H54 (cell line): ENCODE measurements at regions not wholly inside any gene's neighbourhood (a gene's known extent, or its start where the extent isn't known, plus 50 kb on each side); places are given as distances from the start of the nearest gene placed in this dataset.
"Not testable (repeated sequence)": the region's sequence is repeated elsewhere in the genome, so short reads cannot be mapped to it uniquely, and the experiment has no call there.

Experiments
- DNase-seq: peaks from one replicate; pipeline ENCODE4 v3.0.0; 2011; ENCODE audit warnings: low spot score, mixed read lengths; ENCODE audit not compliant: insufficient read length
- FAIRE-seq: peaks from 3 replicates; lab custom pipeline; 2011; peaks lifted over from hg19 to GRCh38; lab: Jason Lieb, UNC
- POLR2A ChIP-seq: IDR thresholded peaks from 2 replicates; pipeline ENCODE4 v1.6.1; 2011; ENCODE audit warnings: low read depth, mild to moderate bottlenecking, low read length

DNA sequence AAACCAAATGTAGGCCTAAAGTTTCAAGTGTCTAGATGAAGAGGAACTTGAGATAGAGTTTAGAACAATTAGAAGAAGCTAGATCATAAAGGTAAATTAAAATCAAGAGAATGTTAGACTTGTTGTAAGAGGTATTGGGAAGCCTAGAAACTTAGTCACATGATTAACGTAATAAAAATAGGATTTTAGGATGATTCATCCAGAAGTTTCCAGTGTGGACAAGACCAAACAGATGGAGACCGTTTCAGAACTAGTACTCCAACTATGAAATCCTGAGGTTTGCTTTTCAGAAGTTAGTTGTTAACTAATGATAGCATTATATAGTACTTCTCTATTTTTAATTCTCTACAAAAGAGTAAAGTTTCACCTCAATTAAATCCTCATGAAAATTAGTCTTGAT is 104.9 kb downstream of the MZT1 start:
- DNase-seq = no peak
- no peak for FAIRE-seq

DNA sequence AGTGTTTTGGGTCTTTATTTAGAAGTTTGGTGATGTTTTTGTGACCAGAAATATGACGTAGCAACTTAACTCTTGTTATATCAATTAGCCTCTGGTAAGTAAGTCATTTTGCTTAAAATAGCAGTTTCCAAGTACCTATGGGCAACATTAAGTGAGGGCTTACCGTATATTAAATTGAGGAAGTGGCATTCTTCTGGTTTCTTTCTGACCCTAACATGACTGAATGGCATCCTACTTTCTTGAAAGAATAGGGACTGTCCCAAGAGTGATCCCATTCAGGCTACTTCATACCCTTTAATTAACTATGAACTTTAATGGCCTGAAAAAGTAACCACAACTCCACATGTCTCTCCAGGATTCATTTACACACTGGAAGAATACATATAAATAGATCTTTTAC is 106.6 kb downstream of the MZT1 start:
- TF ChIP-seq POLR2A = no peak
- no peak for FAIRE-seq
- DNase-seq = no peak

More for the DNA sequence above, 104.9 kb downstream of the MZT1 start:
- no peak for TF ChIP-seq POLR2A

DNA sequence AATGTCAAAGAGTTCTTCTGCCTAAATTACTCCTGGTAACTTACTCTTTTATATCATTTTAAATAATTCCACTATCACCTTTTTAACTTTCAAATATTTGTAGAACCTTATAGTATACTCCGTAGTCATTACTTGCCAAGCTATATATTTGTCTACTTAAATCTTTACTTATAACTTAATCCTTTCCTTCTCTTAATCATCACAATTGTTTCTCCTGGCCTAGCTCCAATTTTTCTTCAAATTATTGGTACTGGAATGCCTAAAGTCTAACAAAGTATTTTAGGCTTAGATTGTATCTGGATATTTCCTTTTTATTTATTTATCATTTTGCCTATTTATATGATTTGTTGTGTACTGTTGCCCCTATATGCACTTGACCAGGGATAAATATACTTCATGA is 109.5 kb downstream of the MZT1 start:
- FAIRE-seq = no peak
- DNase-seq = no peak
- no peak for TF ChIP-seq POLR2A

DNA sequence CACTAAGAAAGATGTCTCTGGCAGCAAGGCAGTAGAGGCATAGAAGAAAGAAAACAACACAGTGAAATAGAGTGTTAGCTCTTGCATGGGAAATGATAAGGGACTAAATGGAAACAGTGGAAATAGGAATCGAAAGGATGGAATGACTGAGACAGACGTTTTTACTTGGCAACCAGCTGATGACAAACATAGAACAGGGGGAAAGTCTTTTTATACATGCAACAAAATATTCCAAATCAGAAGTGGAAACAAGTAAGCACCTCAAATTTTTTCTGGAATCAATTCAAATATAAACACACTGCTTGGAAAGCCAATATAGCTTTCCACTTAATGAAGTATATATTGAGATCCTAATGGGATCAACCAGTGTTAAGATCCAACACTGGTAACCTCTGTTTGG is 110.2 kb downstream of the MZT1 start:
- no peak for FAIRE-seq

DNA sequence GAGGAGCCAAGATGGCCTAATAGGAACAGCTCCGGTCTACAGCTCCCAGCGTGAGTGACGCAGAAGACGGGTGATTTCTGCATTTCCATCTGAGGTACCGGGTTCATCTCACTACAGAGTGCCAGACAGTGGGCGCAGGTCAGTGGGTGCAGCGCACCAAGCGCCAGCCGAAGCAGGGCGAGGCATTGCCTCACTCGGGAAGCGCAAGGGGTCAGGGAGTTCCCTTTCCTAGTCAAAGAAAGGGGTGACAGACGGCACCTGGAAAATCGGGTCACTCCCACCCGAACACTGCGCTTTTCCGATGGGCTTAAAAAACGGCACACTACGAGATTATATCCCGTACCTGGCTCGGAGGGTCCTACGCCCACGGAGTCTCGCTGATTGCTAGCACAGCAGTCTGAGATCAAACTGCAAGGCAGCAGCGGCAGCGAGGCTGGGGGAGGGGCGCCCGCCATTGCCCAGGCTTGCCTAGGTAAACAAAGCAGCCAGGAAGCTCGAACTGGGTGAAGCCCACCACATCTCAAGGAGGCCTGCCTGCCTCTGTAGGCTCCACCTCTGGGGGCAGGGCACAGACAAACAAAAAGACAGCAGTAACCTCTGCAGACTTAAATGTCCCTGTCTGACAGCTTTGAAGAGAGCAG is 117.1 kb downstream of the MZT1 start:
- not testable (repeated sequence) for DNase-seq, FAIRE-seq

More for the DNA sequence above, 110.2 kb downstream of the MZT1 start:
- DNase-seq = no peak
- TF ChIP-seq POLR2A = no peak

DNA sequence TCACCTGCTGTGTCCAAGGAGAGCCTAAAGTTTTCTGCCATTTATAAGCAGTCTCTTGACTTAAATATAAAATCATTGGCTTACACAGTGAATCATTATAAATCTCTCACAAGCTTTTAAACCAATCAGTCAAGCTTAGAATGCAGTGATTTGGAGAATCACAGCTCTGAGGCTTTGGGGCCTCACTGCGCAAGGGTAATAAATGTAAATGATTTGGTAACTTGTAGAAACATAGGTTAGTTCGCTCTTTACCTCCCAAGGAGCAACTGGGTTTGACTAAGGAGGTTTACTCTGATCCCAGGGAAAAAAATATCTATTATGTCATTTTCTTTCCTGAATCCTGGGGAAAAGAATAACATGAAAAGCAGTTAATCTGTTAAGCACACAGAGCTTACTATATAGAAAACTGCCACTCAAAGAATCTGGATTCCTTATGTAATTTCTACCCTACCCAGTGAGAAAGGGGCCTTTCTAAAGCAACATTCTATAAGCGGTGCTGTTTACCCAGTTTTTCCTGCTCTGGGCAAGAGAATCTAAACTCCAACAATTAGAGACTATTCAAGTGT is 128.2 kb downstream of the MZT1 start:
- TF ChIP-seq POLR2A = no peak
- DNase-seq (no peak), FAIRE-seq (no peak)

DNA sequence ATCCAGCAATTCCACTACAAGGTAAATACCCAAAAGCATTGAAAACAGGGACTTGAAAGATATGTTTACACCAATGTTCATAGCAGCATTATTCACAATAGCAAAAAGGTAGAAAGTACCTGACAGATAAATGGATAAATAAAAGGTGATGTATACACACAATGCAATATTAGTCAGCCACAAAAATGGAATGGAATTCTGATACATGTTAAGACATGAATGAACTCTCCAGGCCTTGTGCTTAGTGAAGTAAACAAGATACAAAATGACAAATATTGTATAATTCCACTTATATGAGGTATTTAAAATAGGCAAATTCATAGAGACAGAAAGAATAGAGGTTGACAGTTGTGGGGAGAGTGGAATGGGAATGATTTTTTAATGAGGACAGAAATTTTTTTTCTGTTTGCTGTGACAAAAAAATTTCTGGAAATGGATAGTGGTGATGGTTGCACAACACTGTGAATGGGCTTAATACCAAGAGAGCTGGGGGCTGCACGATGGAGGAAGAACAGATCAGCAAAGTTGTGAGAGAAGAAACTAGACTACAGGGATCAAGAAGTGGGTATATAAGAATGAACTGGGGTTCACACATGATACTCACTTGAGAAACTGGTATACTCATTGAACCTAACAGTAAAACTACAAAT is 137.2 kb downstream of the MZT1 start:
- DNase-seq (no peak), FAIRE-seq (no peak)
- TF ChIP-seq POLR2A = no peak

DNA sequence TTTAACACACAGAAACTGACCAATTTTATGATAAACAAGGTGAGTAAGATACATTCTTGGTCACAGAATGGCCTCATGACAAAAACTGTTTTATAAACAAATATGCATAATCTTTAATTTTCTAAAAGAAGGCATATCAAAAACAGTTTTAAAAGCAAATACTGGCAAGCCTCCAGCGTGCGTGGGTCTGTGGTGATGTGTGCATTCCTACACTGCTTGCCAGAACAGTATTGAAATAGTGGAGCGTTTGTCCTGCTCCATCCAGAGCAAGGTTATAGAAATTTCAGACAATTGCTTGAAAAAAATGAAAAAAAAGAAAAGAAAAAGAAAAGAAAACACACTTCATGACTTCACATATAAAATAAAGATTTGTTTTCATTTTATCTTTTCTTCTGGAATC is 140.9 kb downstream of the MZT1 start:
- FAIRE-seq (no peak), DNase-seq (no peak)
- TF ChIP-seq POLR2A = no peak

DNA sequence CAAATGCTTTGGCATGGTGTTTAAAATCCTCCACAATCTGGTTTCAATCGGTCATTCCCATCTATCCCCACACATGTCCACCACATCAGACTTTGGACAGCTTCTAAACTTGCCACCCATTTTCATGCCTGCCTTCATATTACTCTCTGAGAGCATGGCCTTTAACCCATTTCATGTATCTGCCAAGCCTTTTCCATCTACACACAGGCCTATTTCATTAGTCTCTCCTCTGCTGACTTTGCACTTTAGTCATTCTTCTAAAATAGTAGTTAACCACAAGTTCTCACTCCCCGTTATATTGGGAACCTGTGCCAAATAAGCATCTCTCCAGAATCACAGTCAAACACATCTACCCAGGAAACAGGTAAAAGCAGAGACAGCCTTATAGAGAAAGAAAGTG is 142.2 kb downstream of the MZT1 start:
- DNase-seq (no peak), FAIRE-seq (no peak)
- no peak for TF ChIP-seq POLR2A

DNA sequence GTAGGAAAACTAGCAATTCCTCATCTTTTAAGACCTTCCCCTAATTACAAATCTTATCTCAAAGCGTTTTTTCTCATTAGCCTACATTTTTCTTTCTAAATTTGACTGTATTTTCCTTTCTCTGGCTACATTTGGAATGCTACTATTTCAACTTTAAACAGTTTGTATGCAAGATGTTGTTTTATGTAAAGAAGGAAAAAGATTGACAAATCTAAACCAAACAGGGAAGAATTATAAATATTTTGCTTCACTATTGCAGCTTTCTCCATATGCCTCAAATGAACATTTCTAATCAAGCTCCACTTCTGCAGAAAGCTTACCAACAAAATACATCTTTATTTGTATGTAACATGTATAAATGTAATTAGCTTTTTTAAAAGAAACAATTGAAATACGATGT is 156.2 kb downstream of the MZT1 start:
- no peak for TF ChIP-seq POLR2A
- FAIRE-seq (no peak), DNase-seq (no peak)

DNA sequence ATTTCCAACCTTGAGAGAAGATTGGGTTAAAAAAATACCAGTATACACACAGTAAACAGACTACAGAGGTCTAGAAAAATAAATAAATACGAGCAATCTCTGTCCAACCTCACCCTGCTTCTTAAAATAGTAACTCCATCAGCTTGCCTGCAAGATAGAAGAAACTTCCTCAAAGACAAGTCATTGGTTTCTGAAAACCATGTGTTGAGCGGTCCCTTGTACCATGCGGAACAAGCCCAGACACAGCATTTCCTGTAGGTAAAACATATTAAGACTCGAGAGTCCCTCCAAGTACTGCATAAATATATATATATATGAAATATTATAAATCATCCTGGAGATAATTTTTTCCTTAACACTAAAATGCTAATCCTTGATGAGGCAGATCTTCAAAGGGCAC is 157.4 kb downstream of the MZT1 start:
- FAIRE-seq (no peak), DNase-seq (no peak)
- no peak for TF ChIP-seq POLR2A

DNA sequence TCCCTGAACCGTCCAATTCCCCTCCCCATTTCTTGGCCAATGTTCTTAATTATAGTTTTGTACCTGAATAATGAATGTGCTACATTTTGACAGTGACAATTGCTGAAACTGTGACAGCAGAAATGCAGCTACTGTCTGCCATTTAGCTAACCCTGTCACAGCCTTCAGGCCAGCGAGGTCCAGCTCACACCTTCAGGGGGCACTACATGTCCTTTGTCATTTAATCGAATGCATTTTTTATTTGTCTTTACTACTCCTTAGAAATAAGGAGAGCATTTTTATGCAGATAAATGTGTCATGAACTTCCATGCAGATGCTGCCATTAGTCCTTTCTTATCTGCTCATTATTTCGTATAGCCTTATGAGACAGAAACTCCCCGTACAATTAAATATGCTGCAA is 159.9 kb downstream of the MZT1 start:
- no peak for TF ChIP-seq POLR2A
- FAIRE-seq (no peak), DNase-seq (no peak)

DNA sequence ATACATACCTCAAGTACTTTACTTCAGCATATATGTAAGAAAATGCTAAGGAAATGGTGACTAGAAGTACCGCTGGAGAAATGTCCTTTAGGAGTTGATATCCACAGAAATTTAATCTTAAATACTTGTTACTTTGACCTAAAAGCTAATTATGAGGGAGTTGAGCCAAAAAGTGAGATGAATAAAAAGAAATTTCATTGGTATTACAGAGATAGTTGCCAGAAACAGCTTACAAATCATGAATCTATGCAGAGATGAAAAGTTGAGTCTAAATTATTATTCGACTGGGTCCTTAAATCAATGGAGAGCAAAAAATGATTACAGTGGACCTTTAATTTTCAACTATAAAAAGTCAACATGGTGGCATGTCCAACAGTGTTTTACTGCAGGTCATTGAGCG is 160.9 kb downstream of the MZT1 start:
- no peak for FAIRE-seq
- no peak for TF ChIP-seq POLR2A

DNA sequence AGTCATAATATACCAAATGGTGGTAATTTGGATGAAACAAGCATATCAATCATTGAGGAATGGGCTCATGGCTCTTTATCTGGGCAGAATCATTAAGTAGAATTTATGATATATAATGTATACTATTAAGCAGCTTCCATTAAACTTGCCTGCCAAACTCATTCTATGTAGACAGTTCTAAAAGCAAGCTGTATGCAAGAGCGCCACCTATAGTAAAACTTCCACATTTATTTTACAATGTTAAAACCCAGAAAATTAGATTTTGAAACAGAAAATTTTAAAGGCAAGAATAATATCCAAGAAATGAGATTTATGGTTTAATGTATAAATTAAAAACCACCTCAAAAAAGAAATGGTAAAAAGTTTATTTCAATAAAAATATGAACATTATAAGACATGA is 161.5 kb downstream of the MZT1 start:
- FAIRE-seq (no peak), DNase-seq (no peak)
- no peak for TF ChIP-seq POLR2A

More for the DNA sequence above, 160.9 kb downstream of the MZT1 start:
- DNase-seq = no peak

DNA sequence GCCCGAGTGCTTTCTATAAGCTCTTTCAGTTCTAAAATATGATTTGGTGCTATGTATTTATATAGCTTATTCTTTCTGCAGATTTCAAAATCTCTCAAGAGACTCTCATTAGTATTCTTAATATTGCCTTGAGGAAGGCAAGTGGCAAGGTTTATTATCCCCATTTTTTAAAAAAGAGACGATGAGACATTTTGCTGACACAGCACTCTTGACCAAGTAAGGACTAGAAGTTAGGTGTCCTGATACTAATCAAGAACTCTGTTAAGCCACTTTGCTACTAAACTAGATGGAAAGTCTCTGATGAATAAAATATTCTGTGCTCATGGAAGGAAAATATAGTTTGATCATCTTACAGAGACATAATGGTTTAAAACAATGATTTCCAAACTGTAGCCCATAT is 164.7 kb downstream of the MZT1 start:
- DNase-seq = no peak
- no peak for TF ChIP-seq POLR2A
- FAIRE-seq = no peak
